GM21515 (cell line): ENCODE measurements at regions not wholly inside any gene's neighbourhood (a gene's known extent, or its start where the extent isn't known, plus 50 kb on each side); places are given as distances from the start of the nearest gene placed in this dataset.
"Not testable (repeated sequence)": the region's sequence is repeated elsewhere in the genome, so short reads cannot be mapped to it uniquely, and the experiment has no call there.

Experiments used
- ATAC-seq: cut with Tn5 transposase; IDR thresholded peaks from one replicate; pipeline ENCODE4 v1.9.1; 2021; ENCODE audit not compliant: unreplicated experiment

DNA sequence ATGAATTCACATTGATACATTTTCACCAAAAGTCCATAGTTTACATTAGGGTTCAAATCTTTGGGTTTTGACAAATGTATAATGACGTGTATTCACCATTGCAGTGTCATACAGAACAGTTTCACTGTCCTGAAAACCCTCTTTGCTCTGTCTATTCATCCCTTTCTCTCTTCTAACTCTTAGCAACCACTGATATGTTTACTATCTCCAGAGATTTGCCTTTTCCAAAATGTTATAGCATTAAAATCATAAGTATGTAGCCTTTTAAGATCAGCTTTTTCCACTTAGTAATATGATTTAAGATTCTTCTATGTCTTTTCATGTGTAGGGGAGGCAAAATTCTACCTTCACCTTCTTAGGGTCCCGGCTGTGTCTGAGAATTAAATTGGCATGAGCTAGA lies 203.8 kb downstream of the TPRG1 start:
- no peak for ATAC-seq

DNA sequence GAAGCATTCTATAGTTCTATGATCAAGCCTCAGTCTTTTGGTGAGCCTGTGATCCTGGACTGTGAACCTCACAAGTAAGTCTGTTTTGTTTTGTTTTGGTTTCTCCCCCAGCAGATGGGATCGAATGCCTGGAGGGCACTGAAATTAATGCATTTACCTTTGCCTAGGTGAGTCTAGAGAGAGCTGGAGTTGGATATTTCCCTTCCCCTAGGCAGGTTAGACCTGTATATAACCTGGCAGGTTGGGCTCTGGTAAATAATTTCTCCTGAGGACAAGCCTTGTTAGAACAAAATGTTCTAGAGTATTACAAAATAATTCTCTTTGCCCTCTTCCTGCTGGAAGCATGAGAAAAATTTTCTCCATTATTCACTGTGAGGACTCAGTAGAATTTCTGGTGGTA lies 211.9 kb downstream of the TPRG1 start:
- no peak for ATAC-seq

DNA sequence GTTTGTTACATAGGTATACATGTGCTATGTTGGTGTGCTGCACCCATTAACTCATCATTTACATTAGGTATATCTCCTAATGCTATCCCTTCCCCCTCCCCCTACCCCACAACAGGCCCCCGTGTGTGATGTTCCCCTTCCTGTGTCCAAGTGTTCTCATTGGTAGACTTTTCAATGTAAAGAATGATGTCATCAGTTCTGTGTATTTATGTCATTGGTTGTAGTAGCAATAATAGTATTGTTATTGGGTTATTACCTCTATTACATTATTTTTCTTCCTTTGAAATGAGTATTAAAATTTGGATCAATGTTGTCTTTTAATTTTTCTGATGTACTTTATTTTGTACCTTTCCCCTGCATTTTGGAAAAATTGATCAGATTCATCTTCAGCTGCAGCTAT lies 214.1 kb downstream of the TPRG1 start:
- not testable (repeated sequence) for ATAC-seq

DNA sequence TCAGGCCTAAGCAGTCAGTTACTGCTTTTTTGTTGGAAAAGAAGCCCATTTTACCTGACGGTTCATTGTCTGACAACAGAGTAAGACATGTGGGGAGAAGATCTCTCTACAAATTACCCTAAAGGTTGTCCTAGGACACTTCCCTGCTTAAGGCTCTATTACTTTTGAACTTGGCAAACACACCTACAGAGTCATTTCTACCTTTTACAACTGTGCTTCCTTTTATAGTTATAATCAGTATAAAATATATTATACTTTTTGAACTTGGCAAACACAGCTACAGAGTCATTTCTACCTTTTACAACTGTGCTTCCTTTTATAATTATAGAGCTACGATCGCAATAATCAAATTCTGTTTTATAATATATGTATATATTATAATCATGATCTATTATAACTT lies 215.0 kb downstream of the TPRG1 start:
- ATAC-seq, result no peak

DNA sequence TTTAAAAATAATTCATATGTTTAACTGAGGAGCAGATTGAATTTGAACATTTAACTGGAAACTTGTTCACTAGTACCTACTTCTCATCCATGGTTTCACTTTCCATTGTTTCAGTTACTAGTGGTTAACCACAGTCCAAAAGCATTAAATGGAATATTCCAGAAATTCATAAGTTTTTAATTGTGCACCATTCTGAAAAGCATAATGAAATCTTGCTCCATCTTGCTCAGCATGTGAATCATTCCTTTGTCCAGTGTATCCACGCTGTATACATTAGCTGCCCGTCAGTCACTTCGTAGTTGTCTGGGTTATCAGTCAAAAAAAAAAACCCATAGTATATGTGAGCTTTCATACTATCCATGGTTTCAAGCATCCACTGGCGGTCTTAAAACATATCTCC lies 217.6 kb downstream of the TPRG1 start:
- ATAC-seq, result no peak

DNA sequence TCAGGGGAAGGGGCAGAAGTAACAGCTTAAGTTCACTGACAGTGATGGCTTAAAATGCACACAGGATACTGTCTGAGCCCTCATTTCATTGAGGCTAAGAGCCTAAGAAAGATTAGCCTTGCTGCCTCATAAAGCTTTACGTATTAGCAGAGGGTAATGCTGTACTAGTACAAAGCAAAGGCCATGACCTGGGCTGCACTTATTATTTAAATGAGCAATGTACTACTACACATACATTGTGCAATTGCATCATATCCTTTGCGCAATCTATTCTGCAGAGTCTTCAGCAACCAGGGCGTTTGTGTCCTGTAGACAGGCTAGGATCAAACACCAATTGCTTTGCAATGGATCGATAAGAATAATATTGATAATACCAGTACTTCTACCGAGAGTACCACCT lies 221.8 kb downstream of the TPRG1 start:
- ATAC-seq, result no peak

DNA sequence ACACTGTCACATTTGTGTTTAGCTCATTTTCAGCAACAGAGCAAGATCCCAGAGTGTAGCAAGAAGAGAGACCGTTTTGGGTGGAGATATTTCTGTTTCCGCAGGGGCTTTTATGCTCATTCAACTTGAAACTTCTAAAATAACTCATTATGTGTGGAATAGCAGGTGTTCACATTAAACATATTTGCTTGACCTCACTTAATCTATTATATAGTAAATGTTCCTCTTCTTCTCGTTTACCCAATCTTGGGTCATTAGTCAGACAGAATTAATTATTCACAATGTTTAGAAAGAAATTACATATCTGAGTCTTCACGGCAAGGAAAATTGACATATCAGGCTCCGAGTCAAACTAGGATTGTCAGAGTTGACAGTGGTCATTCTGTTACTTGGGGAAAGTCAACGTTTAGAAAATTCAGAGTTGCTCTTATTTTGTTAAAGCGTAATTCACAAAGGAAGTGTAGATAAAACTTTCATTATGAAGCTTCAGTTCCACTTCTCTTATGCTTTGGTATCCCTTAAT lies 222.9 kb downstream of the TPRG1 start:
- ATAC-seq, result peak; percentile 87

DNA sequence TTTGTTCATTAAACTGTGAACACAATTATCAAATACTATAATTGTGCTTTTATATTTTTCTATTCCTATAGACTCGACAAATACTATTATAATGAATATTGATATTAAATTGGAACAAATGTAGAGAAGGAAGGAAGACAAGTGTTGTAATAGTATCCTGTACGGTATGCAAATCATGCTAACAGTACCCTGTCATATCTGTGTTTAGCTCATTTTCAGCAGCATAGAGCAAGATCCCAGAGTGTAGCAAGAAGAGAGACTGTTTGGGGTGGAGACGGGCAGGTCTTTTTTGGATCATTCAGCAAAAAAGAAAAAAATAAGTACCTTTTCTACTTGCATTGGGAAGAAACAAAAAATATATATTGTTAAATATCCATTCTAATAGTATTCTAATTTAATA lies 224.1 kb downstream of the TPRG1 start:
- peak; percentile 36 for ATAC-seq

DNA sequence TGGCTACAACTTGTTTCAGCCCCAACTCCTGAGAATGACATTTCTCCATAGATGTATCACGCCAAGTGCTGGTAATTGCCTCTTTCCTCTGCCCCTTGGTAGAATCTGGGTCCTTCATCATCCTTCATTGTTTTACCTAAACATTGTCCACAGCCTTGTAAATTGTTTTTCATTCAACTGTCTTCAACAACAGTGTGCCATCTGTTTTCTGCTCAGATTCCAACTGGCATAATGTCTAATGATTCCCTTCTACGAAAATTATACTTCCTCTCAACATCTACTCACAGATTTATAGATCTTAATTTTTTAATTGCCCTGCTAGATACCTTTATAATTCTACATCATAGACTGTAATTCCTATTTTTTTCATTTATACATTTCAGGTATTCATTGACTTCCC lies 226.9 kb downstream of the TPRG1 start:
- ATAC-seq, result no peak

DNA sequence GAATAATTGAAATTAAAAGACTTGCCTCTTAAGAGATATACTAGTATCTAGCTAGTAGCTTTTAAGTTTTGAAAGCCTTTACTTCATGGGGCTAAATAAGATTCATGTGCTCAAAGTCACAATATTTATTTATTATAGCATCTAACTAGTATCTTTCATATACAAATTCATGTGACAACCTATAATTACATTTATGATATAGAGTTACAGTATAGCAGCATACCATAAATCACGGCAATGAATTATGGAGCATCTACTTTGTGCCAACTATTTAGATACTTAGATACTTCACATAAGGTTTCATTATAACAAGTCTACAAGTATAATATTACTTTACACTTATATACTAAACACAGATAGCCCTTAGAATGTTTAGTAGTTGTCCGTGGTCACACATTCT lies 229.4 kb downstream of the TPRG1 start:
- no peak for ATAC-seq

DNA sequence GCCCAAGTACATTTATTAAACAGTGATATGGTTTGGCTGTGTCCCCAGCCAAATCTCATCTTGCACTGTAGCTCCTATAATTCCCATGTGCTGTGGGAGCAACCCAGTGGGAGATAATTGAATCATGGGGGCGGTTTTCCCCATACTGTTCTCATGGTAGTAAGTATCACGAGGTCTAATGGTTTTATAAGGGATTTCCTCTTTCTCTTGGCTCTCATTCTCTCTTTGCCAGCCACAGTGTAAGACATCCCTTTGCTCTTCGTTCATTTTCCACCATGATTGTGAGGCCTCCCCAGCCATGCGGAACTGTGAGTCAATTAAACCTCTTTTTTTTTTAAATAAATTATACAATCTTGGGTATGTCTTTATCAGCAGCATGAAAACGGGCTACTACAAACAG lies 228.0 kb upstream of the TP63 start:
- no peak for ATAC-seq

DNA sequence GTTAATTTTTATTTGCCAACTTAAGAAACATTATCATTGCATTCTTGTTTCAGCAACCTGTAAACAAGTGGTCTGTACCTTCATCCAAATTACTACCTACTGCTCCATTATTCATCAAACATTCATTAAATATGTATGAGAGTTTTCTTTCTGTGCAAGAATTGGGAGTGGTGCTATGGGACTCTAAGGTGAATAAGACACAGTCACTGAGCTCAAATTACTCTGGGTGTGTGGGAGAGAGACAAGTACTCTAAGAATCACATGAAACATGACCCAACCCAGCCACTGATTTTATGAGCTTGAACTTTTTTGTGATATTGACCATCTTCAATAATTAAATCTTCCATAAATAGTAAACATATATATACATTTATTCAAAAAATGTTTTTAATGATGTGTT lies 227.2 kb upstream of the TP63 start:
- no peak for ATAC-seq

DNA sequence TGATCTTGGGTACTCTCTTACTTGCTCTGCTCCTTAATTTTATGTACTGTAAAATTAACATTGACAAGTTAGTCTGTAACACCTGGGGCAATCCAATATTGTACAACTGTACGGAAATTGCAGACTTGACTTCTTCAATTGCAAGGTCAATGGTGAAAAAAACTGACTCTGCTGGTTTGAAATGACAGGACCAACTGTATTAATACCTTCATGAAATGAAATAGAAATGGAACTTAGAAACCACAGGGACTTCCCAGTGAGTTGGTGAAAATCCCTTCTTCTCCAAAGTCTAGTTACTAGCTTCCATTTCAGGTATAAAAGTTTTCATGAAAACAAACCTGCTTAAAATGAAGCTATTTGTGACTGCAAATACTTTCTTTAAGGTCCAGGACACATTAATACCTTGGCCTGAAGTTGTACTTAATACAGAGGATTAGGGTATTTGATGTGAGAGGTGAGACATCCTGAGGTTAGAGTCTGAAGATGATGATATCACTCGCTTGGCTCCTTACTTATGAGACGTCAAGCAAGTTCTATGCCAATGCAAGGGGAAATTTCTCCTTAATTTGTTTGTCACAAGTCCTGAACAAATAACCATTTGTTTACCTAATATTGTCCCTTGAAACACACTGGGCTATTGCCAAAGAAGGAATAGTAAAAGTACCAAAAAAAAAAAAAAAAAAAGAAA lies 226.2 kb upstream of the TP63 start:
- ATAC-seq, result peak; percentile 60

DNA sequence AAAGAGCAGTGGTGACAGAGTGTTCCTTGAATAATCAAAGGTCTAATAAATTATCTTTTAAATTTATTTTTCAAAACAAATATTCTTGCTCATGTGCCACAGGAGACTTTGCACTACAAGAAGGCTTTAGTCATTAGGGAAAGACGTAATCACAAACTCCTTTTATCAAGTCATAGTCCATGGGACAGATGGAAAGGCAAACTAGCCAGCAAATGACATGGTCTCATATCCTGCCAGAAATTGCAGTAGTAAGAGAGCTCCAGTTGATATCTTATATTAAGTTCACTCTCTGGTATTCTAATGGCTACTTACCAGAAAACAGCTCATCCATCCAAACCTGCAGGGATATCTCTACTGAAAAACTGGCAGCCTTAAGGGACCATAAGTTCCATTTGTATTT lies 225.0 kb upstream of the TP63 start:
- ATAC-seq, result no peak

DNA sequence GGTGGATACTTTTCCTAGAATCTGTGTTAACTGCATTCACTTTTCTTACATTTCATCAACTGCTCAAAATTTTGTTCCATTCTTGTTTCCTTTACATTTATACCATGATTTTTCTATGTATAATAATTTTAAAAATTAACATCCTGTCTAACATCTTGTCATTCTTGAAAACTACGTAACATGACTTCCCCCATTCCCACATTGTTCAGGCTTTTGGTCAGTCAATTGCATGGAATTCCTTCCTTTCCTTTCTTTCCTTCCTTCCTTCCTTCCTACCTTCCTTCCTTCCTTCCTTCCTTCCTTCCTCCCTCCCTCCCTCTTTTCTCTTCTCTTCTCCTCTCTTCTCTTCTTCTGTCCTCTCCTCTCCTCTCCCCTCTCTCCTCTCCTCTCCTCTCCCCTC lies 220.7 kb upstream of the TP63 start:
- no peak for ATAC-seq

DNA sequence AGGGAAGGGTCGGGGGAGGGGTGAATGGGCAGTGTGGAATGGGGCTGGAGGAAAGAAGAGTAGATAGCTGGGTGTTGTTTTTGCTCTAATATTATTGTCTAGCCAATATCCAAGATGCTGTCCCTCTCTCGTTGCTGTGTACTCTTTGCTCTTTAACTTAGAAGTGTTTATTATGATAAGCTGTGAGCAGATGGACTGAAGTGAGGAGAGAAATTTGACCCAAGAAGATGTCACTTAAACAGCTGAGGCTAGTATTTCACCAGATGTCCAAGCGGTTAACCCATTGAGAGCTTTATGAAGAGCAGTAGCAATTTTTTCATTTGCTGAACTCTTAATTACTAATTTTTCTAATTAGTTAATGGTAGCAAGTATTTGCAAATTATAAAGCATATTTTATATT lies 212.2 kb upstream of the TP63 start:
- ATAC-seq, result no peak

DNA sequence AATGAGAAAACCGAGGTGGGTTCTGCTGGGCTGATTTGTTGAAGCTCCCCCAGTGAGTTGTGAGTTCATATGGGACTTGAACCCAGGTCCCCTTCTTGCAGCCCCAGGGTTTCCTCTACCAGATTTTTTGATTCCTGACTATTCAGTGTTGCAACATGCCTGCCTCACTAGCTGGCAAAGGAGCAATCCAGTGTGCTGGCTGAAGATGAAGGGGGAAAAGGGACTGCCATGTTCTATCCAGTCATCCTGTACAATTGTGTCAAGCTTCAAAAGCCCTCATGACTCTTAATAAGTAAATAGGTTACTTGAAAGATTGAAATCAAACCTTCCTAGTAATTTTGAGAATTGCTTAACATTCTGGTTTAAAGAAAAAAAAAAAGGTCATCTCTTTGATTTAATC lies 211.5 kb upstream of the TP63 start:
- no peak for ATAC-seq

DNA sequence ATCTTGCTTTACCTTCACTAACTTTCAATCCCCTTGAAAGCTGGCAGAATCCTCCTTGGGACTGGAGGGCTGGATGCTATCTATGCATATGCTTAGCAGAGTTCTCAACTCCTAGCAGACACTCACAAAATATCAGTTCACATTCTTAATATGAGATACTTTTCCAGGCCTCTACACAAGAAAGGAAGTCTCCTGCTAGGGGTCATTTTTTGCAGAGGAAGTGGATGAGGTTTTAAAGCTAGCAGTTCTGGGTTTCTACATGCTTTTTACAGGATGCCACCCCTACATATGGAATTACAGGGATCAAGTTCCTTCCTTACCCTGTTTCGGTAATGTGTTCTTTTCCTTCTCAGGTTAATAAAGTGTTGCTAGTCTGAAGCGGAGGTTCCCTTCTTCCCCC lies 206.3 kb upstream of the TP63 start:
- ATAC-seq, result no peak

DNA sequence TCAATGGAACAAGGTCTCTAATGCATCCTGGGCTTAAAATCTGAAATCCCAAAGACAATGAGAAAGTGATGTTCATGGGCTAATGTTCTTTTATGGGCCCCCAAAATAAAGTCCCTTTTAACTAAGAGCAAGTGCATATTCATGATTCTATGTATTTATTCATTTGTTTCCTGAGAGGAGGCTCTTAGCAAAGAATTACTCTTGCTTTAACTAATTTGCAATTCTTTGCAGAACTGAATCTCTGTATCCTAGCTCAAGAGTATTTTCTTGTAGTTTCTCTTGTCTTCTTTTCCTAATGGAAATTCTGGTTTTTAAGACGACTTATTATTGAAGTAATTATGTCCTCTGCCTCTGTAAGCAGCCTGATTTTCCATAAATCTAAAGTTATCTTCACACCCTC lies 202.2 kb upstream of the TP63 start:
- ATAC-seq, result no peak

DNA sequence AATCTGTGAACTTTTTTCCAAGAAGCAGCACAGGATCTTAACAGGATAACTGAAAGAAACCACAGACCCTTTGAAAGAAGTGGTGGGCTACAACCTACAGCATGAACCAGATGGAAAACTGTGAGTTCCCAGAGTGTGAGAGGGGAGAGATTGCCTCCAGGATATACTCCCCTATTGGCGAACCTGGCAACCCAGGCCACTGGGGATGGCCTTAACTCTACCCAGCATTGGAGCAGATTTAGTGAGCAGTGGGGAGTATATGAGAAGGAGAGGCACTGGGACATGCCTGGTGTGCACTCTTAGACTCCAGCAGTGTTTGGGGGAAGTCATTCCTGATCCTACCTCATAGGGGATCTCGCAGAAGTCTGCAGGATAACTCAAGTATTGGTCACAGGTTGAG lies 201.0 kb upstream of the TP63 start:
- ATAC-seq, result no peak

DNA sequence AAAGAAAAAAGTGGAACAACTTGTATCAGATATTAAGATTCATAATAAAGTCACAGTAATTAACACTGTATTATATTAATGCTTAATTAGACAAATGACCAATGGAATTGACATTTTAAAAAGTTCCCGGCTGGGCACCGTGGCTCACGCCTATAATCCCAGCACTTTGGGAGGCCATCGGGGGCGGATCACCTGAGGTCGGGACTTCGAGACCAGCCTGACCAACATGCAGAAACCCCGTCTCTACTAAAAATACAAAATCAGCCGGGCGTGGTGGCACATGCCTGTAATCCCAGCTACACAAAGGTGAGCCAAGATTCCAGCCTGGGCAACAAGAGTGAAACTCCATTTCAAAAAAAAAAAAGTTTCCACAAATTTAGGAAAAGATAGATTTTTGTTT lies 188.9 kb upstream of the TP63 start:
- not testable (repeated sequence) for ATAC-seq

DNA sequence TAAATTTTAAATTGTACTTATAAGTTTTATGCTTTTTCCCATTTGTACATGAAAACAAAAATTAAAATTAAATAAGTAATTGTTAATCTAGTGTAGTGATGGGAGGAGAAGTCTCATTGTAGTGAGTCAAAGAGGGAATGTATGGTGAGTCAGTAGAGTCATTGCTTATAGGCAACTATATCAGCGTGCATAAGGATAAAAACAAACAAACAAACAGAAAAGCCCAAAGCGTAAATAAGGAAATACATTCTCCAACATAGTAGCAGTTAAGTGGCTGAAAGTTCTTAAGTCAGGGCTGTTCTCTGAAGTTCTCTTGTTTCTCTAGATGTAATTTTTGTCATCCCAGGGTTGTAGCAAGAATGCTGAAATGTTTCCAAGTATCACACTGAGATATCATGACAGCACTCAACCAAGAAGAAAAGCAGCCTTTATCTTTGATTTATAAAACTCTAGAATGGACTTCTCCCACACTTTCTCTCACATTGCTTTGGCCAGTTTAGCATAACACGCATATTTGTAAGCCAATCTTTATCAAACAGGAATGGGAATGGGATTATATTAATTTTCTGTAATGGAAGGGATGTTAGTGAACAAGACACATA lies 184.1 kb upstream of the TP63 start:
- no peak for ATAC-seq

DNA sequence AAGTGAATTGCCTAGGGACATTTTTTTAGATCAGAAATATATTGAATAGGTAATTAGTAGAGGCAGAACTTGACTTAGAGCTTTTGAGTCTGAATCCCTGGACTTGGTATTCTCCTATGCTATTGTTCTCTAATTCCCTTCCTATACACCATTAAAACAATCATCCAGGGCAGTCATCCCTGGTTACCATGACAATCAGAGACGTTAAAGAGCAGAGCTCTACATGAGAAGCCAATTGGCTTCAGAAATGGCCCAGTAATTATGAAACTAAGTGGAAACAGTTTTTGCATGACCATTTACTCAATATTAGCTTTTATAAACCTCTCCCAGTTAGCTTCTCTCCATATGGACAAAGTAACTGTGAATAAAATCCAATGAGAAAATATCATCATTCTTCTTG lies 182.1 kb upstream of the TP63 start:
- ATAC-seq, result no peak
